SU-DHL-6 (cell line): ENCODE measurements at regions not wholly inside any gene's neighbourhood (a gene's known extent, or its start where the extent isn't known, plus 50 kb on each side); places are given as distances from the start of the nearest gene placed in this dataset.

Source experiments
- H2AFZ ChIP-seq: fragments of 200-600 bp; sonication (generic); 2 replicates; pipeline ENCODE4 v1.6.1; 2014; ENCODE audit warnings: low read depth, mild to moderate bottlenecking, moderate library complexity, mixed read lengths, antibody characterized with exemption, low read length; ENCODE audit not compliant: severe bottlenecking
- H3F3A ChIP-seq: fragments of 200-600 bp; shearing (Covaris generic); 2 replicates; pipeline ENCODE4 v1.6.0; 2016; ENCODE audit warnings: antibody characterized with exemption, mild to moderate bottlenecking; ENCODE audit not compliant: insufficient read depth
- H3K27ac ChIP-seq: fragments of 200-600 bp; sonication (generic); 2 replicates; pipeline ENCODE4 v1.5.1; 2016; ENCODE audit warnings: low read depth, mild to moderate bottlenecking, low read length, moderate library complexity, mixed read lengths
- H3K27me3 ChIP-seq: fragments of 200-600 bp; sonication (generic), shearing (Covaris generic); 2 replicates; pipeline ENCODE4 v1.6.0; 2014; ENCODE audit warnings: mild to moderate bottlenecking, low read length
- H3K36me3 ChIP-seq: fragments of 200-600 bp; sonication (generic); 2 replicates; pipeline ENCODE4 v1.6.1; 2014; ENCODE audit warnings: mild to moderate bottlenecking, low read length, mixed read lengths
- H3K4me2 ChIP-seq: fragments of 300-600, 200-600 bp; shearing (Covaris generic), sonication (generic); 2 replicates; pipeline ENCODE4 v1.6.0; 2014; ENCODE audit warnings: low read length, low read depth, mild to moderate bottlenecking; ENCODE audit not compliant: poor library complexity, severe bottlenecking
- H3K4me3 ChIP-seq: fragments of 200-600 bp; sonication (generic); 2 replicates; pipeline ENCODE4 v1.5.1; 2014; ENCODE audit warnings: antibody characterized with exemption, low read length, mild to moderate bottlenecking, mixed read lengths; ENCODE audit not compliant: insufficient read depth, poor library complexity, severe bottlenecking
- H3K79me2 ChIP-seq: fragments of 200-600 bp; sonication (generic); 2 replicates; pipeline ENCODE4 v1.6.1; 2014; ENCODE audit warnings: mild to moderate bottlenecking, low read length, moderate library complexity; ENCODE audit not compliant: insufficient read depth
- H3K9ac ChIP-seq: fragments of 200-600 bp; sonication (generic); 2 replicates; pipeline ENCODE4 v1.7.0; 2014; ENCODE audit warnings: mild to moderate bottlenecking, low read length
- H3K9me2 ChIP-seq: fragments of 200-600 bp; sonication (generic); replicated peaks from 2 replicates; pipeline ENCODE4 v1.6.1; 2014; ENCODE audit warnings: low read length; ENCODE audit not compliant: insufficient read depth
- H3K9me3 ChIP-seq: fragments of 200-600 bp; sonication (generic); 2 replicates; pipeline ENCODE4 v1.6.1; 2014; ENCODE audit warnings: low read length, mixed read lengths; ENCODE audit not compliant: insufficient read depth
- H4K20me1 ChIP-seq: fragments of 200-600 bp; sonication (generic); 2 replicates; pipeline ENCODE4 v1.6.1; 2014; ENCODE audit warnings: low read depth, mild to moderate bottlenecking, antibody characterized with exemption, low read length, moderate library complexity, mixed read lengths
- CTCF ChIP-seq: fragments of 200-600 bp; sonication (generic); IDR thresholded peaks from one replicate; pipeline ENCODE4 v1.5.1; 2017; ENCODE audit warnings: antibody characterized with exemption, mild to moderate bottlenecking, low read length, moderate library complexity; ENCODE audit not compliant: insufficient read depth, poor library complexity, severe bottlenecking
- EZH2phosphoT487 ChIP-seq: fragments of 200-600 bp; sonication (generic), shearing (Covaris generic); conservative IDR thresholded peaks from 2 replicates; pipeline ENCODE4 v1.6.1; 2018; ENCODE audit warnings: mild to moderate bottlenecking, antibody characterized with exemption, low read length, moderate library complexity, mixed read lengths

GRCh38 chr3:193187070-193187722 is 53.8 kb upstream of the PLAAT1 start:
- TF ChIP-seq CTCF (no peak), EZH2phosphoT487 (no peak)
- Histone ChIP-seq H3K9me2 (no peaks in the 10 kb centered on the region), H3K79me2 (no peaks in the 10 kb centered on the region), H3K9me3 (no peaks in the 10 kb centered on the region), H3K36me3 (no peaks in the 10 kb centered on the region), H3K4me3 (no peak overlapping the region), H2AFZ (no peak overlapping the region), H4K20me1 (no peaks in the 10 kb centered on the region), H3K4me2 (no peak overlapping the region), H3K9ac (no peak overlapping the region), H3K27ac (no peak overlapping the region), H3K27me3 (no peaks in the 10 kb centered on the region), H3F3A (no peaks in the 10 kb centered on the region)

- H4K20me1 ChIP-seq = no peaks in the 10 kb centered on the region
- no peaks in the 10 kb centered on the region for H3K27me3 ChIP-seq
- no peaks in the 10 kb centered on the region for H3F3A ChIP-seq
- no peak overlapping the region for H2AFZ ChIP-seq
- no peak overlapping the region for H3K4me3 ChIP-seq
- TF ChIP-seq EZH2phosphoT487 (no peak), CTCF (peak; percentile 20)
- no peaks in the 10 kb centered on the region for H3K79me2 ChIP-seq
- H3K9ac ChIP-seq = no peak overlapping the region
- H3K27ac ChIP-seq = no peak overlapping the region
- H3K36me3 ChIP-seq = no peaks in the 10 kb centered on the region
- H3K4me2 ChIP-seq = no peak overlapping the region
- no peaks in the 10 kb centered on the region for H3K9me3 ChIP-seq
- no peaks in the 10 kb centered on the region for H3K9me2 ChIP-seq
Observed at GRCh38 chr3:193190146-193190786, 50.8 kb upstream of the PLAAT1 start.
